H9 (cell line): ENCODE measurements at regions not wholly inside any gene's neighbourhood (a gene's known extent, or its start where the extent isn't known, plus 50 kb on each side); places are given as distances from the start of the nearest gene placed in this dataset.

Experiments used
- DNase-seq: peaks from one replicate; pipeline ENCODE4 v3.0.0-alpha.2; 2017
- H2AFZ ChIP-seq: one replicate; pipeline ENCODE4 v1.6.1; 2013; ENCODE audit warnings: mild to moderate bottlenecking, low read length, control low read depth, moderate library complexity
- H2AK5ac ChIP-seq: 2 replicates; pipeline ENCODE4 v1.6.1; 2013; ENCODE audit warnings: low read length, control low read depth, mixed read lengths; ENCODE audit not compliant: insufficient read length
- H2BK120ac ChIP-seq: one replicate; pipeline ENCODE4 v1.6.1; 2013; ENCODE audit warnings: low read depth, mild to moderate bottlenecking, low read length, control low read depth, inconsistent platforms; ENCODE audit not compliant: poor library complexity, severe bottlenecking
- H2BK12ac ChIP-seq: 2 replicates; pipeline ENCODE4 v1.6.1; 2013; ENCODE audit warnings: low read length, control low read depth, mixed read lengths, low read depth; ENCODE audit not compliant: insufficient read length
- H2BK15ac ChIP-seq: 2 replicates; pipeline ENCODE4 v1.6.1; 2013; ENCODE audit warnings: low read depth, low read length, control low read depth
- H2BK20ac ChIP-seq: one replicate; pipeline ENCODE4 v1.6.1; 2013; ENCODE audit warnings: low read depth, mild to moderate bottlenecking, low read length, control low read depth, inconsistent platforms; ENCODE audit not compliant: poor library complexity, severe bottlenecking
- H2BK5ac ChIP-seq: 2 replicates; pipeline ENCODE4 v1.6.1; 2013; ENCODE audit warnings: low read length, control low read depth, mixed read lengths; ENCODE audit not compliant: insufficient read length
- H3K14ac ChIP-seq: 2 replicates; pipeline ENCODE4 v1.6.1; 2013; ENCODE audit warnings: low read length, control low read depth; ENCODE audit not compliant: insufficient read depth
- H3K18ac ChIP-seq: 2 replicates; pipeline ENCODE4 v1.6.1; 2013; ENCODE audit warnings: low read depth, mild to moderate bottlenecking, mixed read lengths, low read length, control low read depth; ENCODE audit not compliant: insufficient read length
- H3K23ac ChIP-seq: 2 replicates; pipeline ENCODE4 v1.6.1; 2013; ENCODE audit warnings: low read length, control low read depth, mixed read lengths, low read depth; ENCODE audit not compliant: insufficient read length
- H3K23me2 ChIP-seq: 2 replicates; pipeline ENCODE4 v1.6.1; 2013; ENCODE audit warnings: low read depth, mild to moderate bottlenecking, mixed read lengths, low read length, control low read depth; ENCODE audit not compliant: insufficient read length, poor library complexity, severe bottlenecking
- H3K27ac ChIP-seq: 2 replicates; pipeline ENCODE4 v1.5.1; 2013; ENCODE audit warnings: low read length, control low read depth, mixed read lengths, low read depth; ENCODE audit not compliant: insufficient read length
- H3K27me3 ChIP-seq: 2 replicates; pipeline ENCODE4 v1.6.1; 2013; ENCODE audit warnings: low read length, control low read depth, inconsistent platforms; ENCODE audit not compliant: insufficient read depth
- H3K4ac ChIP-seq: 2 replicates; pipeline ENCODE4 v1.6.1; 2013; ENCODE audit warnings: low read depth, mild to moderate bottlenecking, control low read depth, inconsistent platforms, low read length, moderate library complexity
- H3K4me1 ChIP-seq: 2 replicates; pipeline ENCODE4 v1.6.1; 2013; ENCODE audit warnings: low read length, control low read depth, inconsistent platforms; ENCODE audit not compliant: insufficient read depth
- H3K4me2 ChIP-seq: 2 replicates; pipeline ENCODE4 v1.6.1; 2013; ENCODE audit warnings: low read length, control low read depth, mixed read lengths; ENCODE audit not compliant: insufficient read length, insufficient read depth
- H3K56ac ChIP-seq: 2 replicates; pipeline ENCODE4 v1.6.1; 2013; ENCODE audit warnings: low read depth, mild to moderate bottlenecking, mixed read lengths, low read length, control low read depth; ENCODE audit not compliant: insufficient read length
- H3K79me1 ChIP-seq: 2 replicates; pipeline ENCODE4 v1.6.1; 2013; ENCODE audit warnings: low read depth, mild to moderate bottlenecking, moderate library complexity, low read length, control low read depth, inconsistent platforms; ENCODE audit not compliant: insufficient read depth, poor library complexity, severe bottlenecking
- H3K79me2 ChIP-seq: 2 replicates; pipeline ENCODE4 v1.6.1; 2013; ENCODE audit warnings: low read length, control low read depth, inconsistent platforms; ENCODE audit not compliant: insufficient read depth
- H3K9ac ChIP-seq: 2 replicates; pipeline ENCODE4 v1.6.1; 2013; ENCODE audit warnings: low read length, control low read depth, mixed read lengths; ENCODE audit not compliant: insufficient read length; ENCODE audit errors: extremely low read depth
- H3K9me3 ChIP-seq: one replicate; pipeline ENCODE4 v1.6.1; 2013; ENCODE audit warnings: low read depth, low read length, inconsistent platforms; ENCODE audit not compliant: control insufficient read depth
- H3T11ph ChIP-seq: one replicate; pipeline ENCODE4 v1.6.1; 2013; ENCODE audit warnings: mild to moderate bottlenecking, low read length, control low read depth, inconsistent platforms
- H4K20me1 ChIP-seq: one replicate; pipeline ENCODE4 v1.6.1; 2013; ENCODE audit not compliant: control insufficient read depth, insufficient read length, insufficient read depth
- H4K5ac ChIP-seq: 2 replicates; pipeline ENCODE4 v1.6.1; 2013; ENCODE audit warnings: low read depth, mild to moderate bottlenecking, mixed read lengths, low read length, control low read depth; ENCODE audit not compliant: insufficient read length
- H4K8ac ChIP-seq: replicated peaks from 2 replicates; pipeline ENCODE4 v1.6.1; 2013; ENCODE audit warnings: low read length, control low read depth, mixed read lengths, low read depth; ENCODE audit not compliant: insufficient read length
- H4K91ac ChIP-seq: 2 replicates; pipeline ENCODE4 v1.6.1; 2013; ENCODE audit warnings: low read depth, mild to moderate bottlenecking, moderate library complexity, mixed read lengths, low read length, control low read depth; ENCODE audit not compliant: insufficient read length
- H3K27ac Mint-ChIP-seq, 3 experiments: 2 replicates in 2 of 3; 3 replicates in 1 of 3; pipeline ENCODE4 v1.8.0; 2020 to 2021; ENCODE audit warnings: mixed read lengths in 3 of 3, mild to moderate bottlenecking in 1 of 3, moderate library complexity in 1 of 3
- H3K27me3 Mint-ChIP-seq: 2 replicates; pipeline ENCODE4 v1.8.0; 2021; ENCODE audit warnings: low read depth, mild to moderate bottlenecking, moderate library complexity, mixed read lengths
- H3K36me3 Mint-ChIP-seq, 3 experiments: 2 replicates in 2 of 3; 3 replicates in 1 of 3; pipeline ENCODE4 v1.8.0; 2020 to 2021; ENCODE audit warnings: low read depth in 3 of 3, mixed read lengths in 3 of 3; ENCODE audit not compliant: insufficient read depth in 1 of 3
- H3K4me1 Mint-ChIP-seq, 2 experiments: 2 replicates each; pipeline ENCODE4 v1.8.0; 2020; ENCODE audit warnings: mixed read lengths in 2 of 2
- H3K4me3 Mint-ChIP-seq, 2 experiments: 2 replicates in 1 of 2; 3 replicates in 1 of 2; pipeline ENCODE4 v1.8.0; 2020 to 2021; ENCODE audit warnings: mild to moderate bottlenecking in 2 of 2, mixed read lengths in 2 of 2, moderate library complexity in 1 of 2
- H3K9me3 Mint-ChIP-seq, 2 experiments: 2 replicates in 1 of 2; 3 replicates in 1 of 2; pipeline ENCODE4 v1.8.0; 2020; ENCODE audit warnings: mild to moderate bottlenecking in 2 of 2, mixed read lengths in 2 of 2, moderate library complexity in 1 of 2
- CTCF ChIP-seq: fragments of 200-600 bp; sonication (generic); conservative IDR thresholded peaks from 3 replicates; pipeline ENCODE4 v1.8.0; 2021; ENCODE audit warnings: antibody characterized with exemption, mild to moderate bottlenecking
- WGBS: extraction: QIAGEN DNeasy Blood & Tissue Kit; methylation state at CpG from one replicate; pipeline ENCODE4 v1.1.7; 2013; ENCODE audit warnings: missing lambda C conversion rate, low lambda C conversion rate, mixed read lengths; ENCODE audit not compliant: insufficient read length; ENCODE audit errors: extremely low coverage; 5-methylcytosine and 5-hydroxymethylcytosine counted together

- Histone ChIP-seq H3K9ac (no peak overlapping the region), H3K4me1 (peaks cover 5% of the 10 kb centered on the region; the same call in 1 of the 2 replicates), H4K5ac (no peak overlapping the region), H3K27ac (no peak overlapping the region), H4K8ac (no peak overlapping the region), H2AFZ (no peak overlapping the region), H3K79me2 (no peaks in the 10 kb centered on the region; the same call in 1 of the 2 replicates), H3K79me1 (peaks cover 7% of the 10 kb centered on the region), H3K18ac (no peak overlapping the region), H3K23me2 (no peaks in the 10 kb centered on the region), H2BK20ac (no peak overlapping the region), H3K56ac (no peak overlapping the region), H2BK15ac (no peak overlapping the region), H2BK12ac (no peak overlapping the region), H4K20me1 (no peaks in the 10 kb centered on the region), H3K27me3 (no peaks in the 10 kb centered on the region), H3K9me3 (no peaks in the 10 kb centered on the region), H3K4ac (no peak overlapping the region), H4K91ac (no peak overlapping the region), H2BK5ac (no peak overlapping the region), H2AK5ac (no peak overlapping the region), H3K14ac (no peak overlapping the region), H2BK120ac (no peak overlapping the region), H3K4me2 (no peak overlapping the region), H3K23ac (no peak overlapping the region), H3T11ph (no peak overlapping the region)
- Mint-ChIP-seq H3K9me3 (no peaks in the 10 kb centered on the region; a peak in 2 of 5 replicates), H3K4me3 (no peak overlapping the region), H3K36me3 (peaks cover 13 to 19% (median 13%) of the 10 kb centered on the region in 3 experiments; a peak in 6 of 7 replicates), H3K27ac (peak overlapping the region; percentile 20 to 86 (median 66); a peak in 6 of 7 replicates), H3K4me1 (peaks cover 29 to 39% of the 10 kb centered on the region in 2 experiments), H3K27me3 (no peaks in the 10 kb centered on the region; the same call in 1 of the 2 replicates)
- TF ChIP-seq CTCF, result no peak
- no CpG with 5 or more reads among the region's 3 CpGs for WGBS
- no peak for DNase-seq
Observed at GRCh38 chr2:120834206-120834605, 98.5 kb downstream of the GLI2 start.
